GM19395 (cell line): ENCODE measurements at regions not wholly inside any gene's neighbourhood (a gene's known extent, or its start where the extent isn't known, plus 50 kb on each side); places are given as distances from the start of the nearest gene placed in this dataset.
"Not testable (repeated sequence)": the region's sequence is repeated elsewhere in the genome, so short reads cannot be mapped to it uniquely, and the experiment has no call there.

Experiments
- ATAC-seq: cut with Tn5 transposase; IDR thresholded peaks from one replicate; pipeline ENCODE4 v1.9.1; 2021; ENCODE audit warnings: mild to moderate bottlenecking, moderate library complexity; ENCODE audit not compliant: unreplicated experiment

- ATAC-seq, result no peak
Observed at GRCh38 chr1:164092603-164093353, 466.2 kb upstream of the PBX1 start.

- ATAC-seq, result no peak
Observed at GRCh38 chr1:164093543-164093942, 465.4 kb upstream of the PBX1 start.

- ATAC-seq, result no peak
Observed at GRCh38 chr1:164101802-164102201, 457.2 kb upstream of the PBX1 start.

- no peak for ATAC-seq
Observed at GRCh38 chr1:164131949-164132348, 427.0 kb upstream of the PBX1 start.

GRCh38 chr1:164137273-164137925 lies 421.6 kb upstream of the PBX1 start:
- no peak for ATAC-seq

- no peak for ATAC-seq
Observed at GRCh38 chr1:164141797-164142196, 417.2 kb upstream of the PBX1 start.

- no peak for ATAC-seq
Observed at GRCh38 chr1:164154622-164155021, 404.4 kb upstream of the PBX1 start.

- ATAC-seq, result no peak
Observed at GRCh38 chr1:164155347-164155746, 403.6 kb upstream of the PBX1 start.

- ATAC-seq, result no peak
Observed at GRCh38 chr1:164163289-164163849, 395.6 kb upstream of the PBX1 start.

GRCh38 chr1:164165466-164165865 lies 393.5 kb upstream of the PBX1 start:
- ATAC-seq, result no peak

GRCh38 chr1:164166454-164166853 lies 392.5 kb upstream of the PBX1 start:
- not testable (repeated sequence) for ATAC-seq

- ATAC-seq, result no peak
Observed at GRCh38 chr1:164177118-164177517, 381.9 kb upstream of the PBX1 start.

- no peak for ATAC-seq
Observed at GRCh38 chr1:164180824-164181223, 378.2 kb upstream of the PBX1 start.

GRCh38 chr1:164183854-164184635 lies 374.9 kb upstream of the PBX1 start:
- no peak for ATAC-seq

GRCh38 chr1:164186881-164187280 lies 372.1 kb upstream of the PBX1 start:
- no peak for ATAC-seq

- no peak for ATAC-seq
Observed at GRCh38 chr1:164188497-164188896, 370.5 kb upstream of the PBX1 start.

GRCh38 chr1:164191191-164191590 lies 367.8 kb upstream of the PBX1 start:
- ATAC-seq, result no peak

- no peak for ATAC-seq
Observed at GRCh38 chr1:164210211-164210739, 348.7 kb upstream of the PBX1 start.

GRCh38 chr1:164223378-164223777 lies 335.6 kb upstream of the PBX1 start:
- ATAC-seq, result no peak

GRCh38 chr1:164225011-164225410 lies 334.0 kb upstream of the PBX1 start:
- ATAC-seq, result no peak

- ATAC-seq, result no peak
Observed at GRCh38 chr1:164226977-164227376, 332.0 kb upstream of the PBX1 start.
